RPMI8226 (cell line): ENCODE measurements at regions not wholly inside any gene's neighbourhood (a gene's known extent, or its start where the extent isn't known, plus 50 kb on each side); places are given as distances from the start of the nearest gene placed in this dataset.

Experiments used
- DNase-seq: peaks from one replicate; pipeline ENCODE4 v3.0.0-alpha.2; 2015

GRCh38 chr18:32621034-32621433 lies 150.4 kb upstream of the GAREM1 start:
- no peak for DNase-seq

GRCh38 chr18:32618546-32618945 lies 147.9 kb upstream of the GAREM1 start:
- DNase-seq = no peak

- DNase-seq = no peak
These were observed 143.1 kb upstream of the GAREM1 start for GRCh38 chr18:32613821-32614220.

GRCh38 chr18:32612651-32613050 lies 142.0 kb upstream of the GAREM1 start:
- no peak for DNase-seq

- DNase-seq = no peak
These were observed 139.5 kb upstream of the GAREM1 start for GRCh38 chr18:32610176-32610575.

- no peak for DNase-seq
These were observed 137.1 kb upstream of the GAREM1 start for GRCh38 chr18:32607816-32608215.

GRCh38 chr18:32598144-32598543 lies 127.5 kb upstream of the GAREM1 start:
- no peak for DNase-seq

- DNase-seq = no peak
These were observed 125.8 kb upstream of the GAREM1 start for GRCh38 chr18:32596501-32596900.

- no peak for DNase-seq
These were observed 125.2 kb upstream of the GAREM1 start for GRCh38 chr18:32595832-32596231.

- no peak for DNase-seq
These were observed 117.5 kb upstream of the GAREM1 start for GRCh38 chr18:32588191-32588590.

GRCh38 chr18:32583431-32583830 lies 112.7 kb upstream of the GAREM1 start:
- DNase-seq = no peak

GRCh38 chr18:32582455-32582854 lies 111.8 kb upstream of the GAREM1 start:
- no peak for DNase-seq

GRCh38 chr18:32577561-32577960 lies 106.9 kb upstream of the GAREM1 start:
- no peak for DNase-seq

GRCh38 chr18:32576296-32576916 lies 105.7 kb upstream of the GAREM1 start:
- DNase-seq = peak; percentile 40

- no peak for DNase-seq
These were observed 96.3 kb upstream of the GAREM1 start for GRCh38 chr18:32566960-32567359.

GRCh38 chr18:32553640-32554365 lies 83.1 kb upstream of the GAREM1 start:
- no peak for DNase-seq

- no peak for DNase-seq
These were observed 82.5 kb upstream of the GAREM1 start for GRCh38 chr18:32553174-32553573.

GRCh38 chr18:32552421-32553030 lies 81.8 kb upstream of the GAREM1 start:
- DNase-seq = peak; percentile 85

GRCh38 chr18:32550963-32551362 lies 80.3 kb upstream of the GAREM1 start:
- DNase-seq = no peak

GRCh38 chr18:32549248-32550110 lies 78.8 kb upstream of the GAREM1 start:
- DNase-seq = peak; percentile 77

GRCh38 chr18:32548688-32549087 lies 78.0 kb upstream of the GAREM1 start:
- no peak for DNase-seq

- DNase-seq = no peak
These were observed 74.9 kb upstream of the GAREM1 start for GRCh38 chr18:32545631-32546030.

GRCh38 chr18:32544088-32544487 lies 73.4 kb upstream of the GAREM1 start:
- no peak for DNase-seq
